HL-60 (cell line): ENCODE measurements at regions not wholly inside any gene's neighbourhood (a gene's known extent, or its start where the extent isn't known, plus 50 kb on each side); places are given as distances from the start of the nearest gene placed in this dataset.
A peak's percentile ranks its signal among the peaks of the same experiment; 100 is the strongest.

Experiments used
- DNase-seq, 2 experiments: peaks; one replicate each; pipeline ENCODE4 v3.0.0-alpha.2; 2010 to 2020; ENCODE audit warnings: low read depth in 1 of 2, low spot score in 1 of 2
- H3K27ac ChIP-seq: fragments of 250-450 bp; sonication (Bioruptor Pico); replicated peaks from 2 replicates; pipeline ENCODE4 v1.5.1; 2020; ENCODE audit warnings: mild to moderate bottlenecking, moderate library complexity
- H3K27me3 ChIP-seq: fragments of 250-450 bp; sonication (Bioruptor Pico); 2 replicates; pipeline ENCODE4 v1.5.1; 2021; ENCODE audit warnings: mild to moderate bottlenecking, moderate library complexity; ENCODE audit not compliant: insufficient read depth, poor library complexity, severe bottlenecking
- H3K4me3 ChIP-seq: replicated peaks from 2 replicates; pipeline ENCODE4 v1.5.1; 2011; ENCODE audit warnings: mild to moderate bottlenecking, control low read depth, low read length; ENCODE audit not compliant: insufficient read depth
- GABPA ChIP-seq: IDR thresholded peaks from 2 replicates; pipeline ENCODE4 v1.6.1; 2012; ENCODE audit warnings: low read depth
- POLR2AphosphoS5 ChIP-seq: IDR thresholded peaks from 2 replicates; pipeline ENCODE4 v1.6.1; 2012; ENCODE audit warnings: low read depth
- SPI1 ChIP-seq: IDR thresholded peaks from 2 replicates; pipeline ENCODE4 v1.6.1; 2012; ENCODE audit warnings: low read depth, mild to moderate bottlenecking, borderline replicate concordance
- TF ChIP-seq, protein P1 (sequence below): IDR thresholded peaks from 2 replicates; pipeline ENCODE4 v1.6.1; 2012; ENCODE audit warnings: low read depth; ENCODE audit not compliant: insufficient replicate concordance
- TF ChIP-seq, protein P2 (sequence below): IDR thresholded peaks from one replicate; pipeline ENCODE4 v1.5.1; 2011; ENCODE audit warnings: low read length, control low read depth, inconsistent platforms; ENCODE audit not compliant: insufficient read depth

DNA sequence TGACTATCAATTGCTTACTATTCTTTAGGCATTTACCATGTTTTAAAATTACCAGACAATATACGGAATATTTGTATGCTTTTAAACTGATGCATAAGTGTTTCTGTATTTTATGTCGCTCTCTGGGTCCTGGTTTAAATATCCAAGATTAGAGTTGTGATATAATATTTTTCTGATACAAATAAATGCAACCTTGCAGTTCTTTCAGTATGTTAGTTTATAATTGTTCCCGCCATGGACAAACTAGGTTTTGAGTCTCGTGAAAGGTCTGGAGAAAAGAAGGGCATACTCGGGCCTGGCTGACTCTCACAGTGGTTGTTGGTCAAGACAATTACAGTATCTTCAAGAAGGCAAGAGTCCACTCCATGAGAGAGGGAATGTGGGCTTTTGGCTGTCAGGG, 72.6 kb upstream of the AJAP1 start:
- H3K27ac ChIP-seq: no peak overlapping the region
- TF ChIP-seq, protein P1, sequence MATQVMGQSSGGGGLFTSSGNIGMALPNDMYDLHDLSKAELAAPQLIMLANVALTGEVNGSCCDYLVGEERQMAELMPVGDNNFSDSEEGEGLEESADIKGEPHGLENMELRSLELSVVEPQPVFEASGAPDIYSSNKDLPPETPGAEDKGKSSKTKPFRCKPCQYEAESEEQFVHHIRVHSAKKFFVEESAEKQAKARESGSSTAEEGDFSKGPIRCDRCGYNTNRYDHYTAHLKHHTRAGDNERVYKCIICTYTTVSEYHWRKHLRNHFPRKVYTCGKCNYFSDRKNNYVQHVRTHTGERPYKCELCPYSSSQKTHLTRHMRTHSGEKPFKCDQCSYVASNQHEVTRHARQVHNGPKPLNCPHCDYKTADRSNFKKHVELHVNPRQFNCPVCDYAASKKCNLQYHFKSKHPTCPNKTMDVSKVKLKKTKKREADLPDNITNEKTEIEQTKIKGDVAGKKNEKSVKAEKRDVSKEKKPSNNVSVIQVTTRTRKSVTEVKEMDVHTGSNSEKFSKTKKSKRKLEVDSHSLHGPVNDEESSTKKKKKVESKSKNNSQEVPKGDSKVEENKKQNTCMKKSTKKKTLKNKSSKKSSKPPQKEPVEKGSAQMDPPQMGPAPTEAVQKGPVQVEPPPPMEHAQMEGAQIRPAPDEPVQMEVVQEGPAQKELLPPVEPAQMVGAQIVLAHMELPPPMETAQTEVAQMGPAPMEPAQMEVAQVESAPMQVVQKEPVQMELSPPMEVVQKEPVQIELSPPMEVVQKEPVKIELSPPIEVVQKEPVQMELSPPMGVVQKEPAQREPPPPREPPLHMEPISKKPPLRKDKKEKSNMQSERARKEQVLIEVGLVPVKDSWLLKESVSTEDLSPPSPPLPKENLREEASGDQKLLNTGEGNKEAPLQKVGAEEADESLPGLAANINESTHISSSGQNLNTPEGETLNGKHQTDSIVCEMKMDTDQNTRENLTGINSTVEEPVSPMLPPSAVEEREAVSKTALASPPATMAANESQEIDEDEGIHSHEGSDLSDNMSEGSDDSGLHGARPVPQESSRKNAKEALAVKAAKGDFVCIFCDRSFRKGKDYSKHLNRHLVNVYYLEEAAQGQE: no peak
- no peak for TF ChIP-seq POLR2AphosphoS5
- TF ChIP-seq GABPA: no peak
- TF ChIP-seq, protein P2, sequence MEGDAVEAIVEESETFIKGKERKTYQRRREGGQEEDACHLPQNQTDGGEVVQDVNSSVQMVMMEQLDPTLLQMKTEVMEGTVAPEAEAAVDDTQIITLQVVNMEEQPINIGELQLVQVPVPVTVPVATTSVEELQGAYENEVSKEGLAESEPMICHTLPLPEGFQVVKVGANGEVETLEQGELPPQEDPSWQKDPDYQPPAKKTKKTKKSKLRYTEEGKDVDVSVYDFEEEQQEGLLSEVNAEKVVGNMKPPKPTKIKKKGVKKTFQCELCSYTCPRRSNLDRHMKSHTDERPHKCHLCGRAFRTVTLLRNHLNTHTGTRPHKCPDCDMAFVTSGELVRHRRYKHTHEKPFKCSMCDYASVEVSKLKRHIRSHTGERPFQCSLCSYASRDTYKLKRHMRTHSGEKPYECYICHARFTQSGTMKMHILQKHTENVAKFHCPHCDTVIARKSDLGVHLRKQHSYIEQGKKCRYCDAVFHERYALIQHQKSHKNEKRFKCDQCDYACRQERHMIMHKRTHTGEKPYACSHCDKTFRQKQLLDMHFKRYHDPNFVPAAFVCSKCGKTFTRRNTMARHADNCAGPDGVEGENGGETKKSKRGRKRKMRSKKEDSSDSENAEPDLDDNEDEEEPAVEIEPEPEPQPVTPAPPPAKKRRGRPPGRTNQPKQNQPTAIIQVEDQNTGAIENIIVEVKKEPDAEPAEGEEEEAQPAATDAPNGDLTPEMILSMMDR: no peak
- TF ChIP-seq SPI1: no peak
- no peaks in the 10 kb centered on the region for H3K27me3 ChIP-seq
- DNase-seq: no peak
- H3K4me3 ChIP-seq: no peak overlapping the region

DNA sequence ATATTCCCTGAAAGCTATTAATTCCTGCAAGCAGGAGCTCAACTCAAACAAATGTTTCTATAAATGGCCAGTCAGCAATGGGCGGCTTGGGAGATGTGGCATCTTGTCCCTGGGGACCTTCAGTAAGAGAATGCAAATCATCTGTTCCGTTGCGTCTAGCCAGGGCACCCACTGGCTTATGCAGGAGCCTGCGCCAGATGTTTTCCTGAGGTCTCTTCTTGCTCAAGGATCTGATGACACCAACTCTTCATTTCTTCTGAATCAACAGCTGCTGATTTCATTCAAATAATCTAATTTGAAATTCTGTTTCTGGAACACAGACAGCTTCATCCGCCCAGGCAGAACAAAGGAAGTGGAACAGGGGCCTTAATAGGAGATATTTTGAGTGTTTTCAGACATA, 70.0 kb upstream of the AJAP1 start:
- Histone ChIP-seq H3K27ac (no peak overlapping the region), H3K27me3 (no peaks in the 10 kb centered on the region), H3K4me3 (no peak overlapping the region)
- DNase-seq: no peak
- no peak for TF ChIP-seq SPI1
- TF ChIP-seq, protein P2: no peak
- no peak for TF ChIP-seq POLR2AphosphoS5
- TF ChIP-seq GABPA: no peak
- TF ChIP-seq, protein P1: no peak

DNA sequence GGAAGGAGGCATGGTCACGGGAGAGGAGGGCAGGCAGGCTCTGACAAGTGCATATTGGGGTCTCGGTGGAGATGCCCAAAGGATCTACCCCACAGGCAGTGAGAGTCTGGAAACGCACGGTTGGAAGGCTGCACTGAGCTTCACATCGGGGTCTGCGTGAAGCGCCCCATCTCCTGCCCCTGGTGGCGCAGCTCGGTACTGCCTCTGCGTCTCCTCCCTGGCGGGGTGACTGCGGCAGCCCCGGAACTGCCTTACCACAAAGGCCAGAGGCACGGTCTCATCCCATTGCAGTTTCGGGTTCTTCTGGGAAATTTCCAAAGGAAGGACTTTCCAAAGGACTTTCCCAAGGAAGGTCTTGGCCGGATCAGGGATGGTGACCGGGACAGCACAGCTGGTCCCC, 69.2 kb upstream of the AJAP1 start:
- TF ChIP-seq, protein P2: peak; percentile 64
- TF ChIP-seq POLR2AphosphoS5: no peak
- Histone ChIP-seq H3K27me3 (no peaks in the 10 kb centered on the region), H3K4me3 (no peak overlapping the region), H3K27ac (no peak overlapping the region)
- DNase-seq: peak in 1 of 2 experiments; percentile 24

DNA sequence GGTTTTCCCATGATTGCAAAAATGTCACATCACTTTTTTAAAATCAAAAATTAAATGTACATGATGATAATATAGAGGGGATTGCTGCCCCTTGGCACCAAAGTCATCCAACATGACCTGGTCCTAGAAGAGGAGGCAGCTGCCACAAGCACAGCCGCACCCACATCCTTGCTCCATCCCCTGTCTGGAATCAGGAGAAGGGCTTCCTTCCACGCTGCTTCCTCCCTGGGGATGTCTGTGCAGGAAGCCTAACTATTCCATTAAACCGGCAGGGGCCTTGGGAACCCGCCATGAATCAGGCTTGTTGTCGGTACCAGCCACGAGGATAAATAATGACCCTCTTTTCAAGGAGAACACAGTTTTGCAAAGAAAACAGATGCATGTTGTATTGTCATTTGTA, 68.7 kb upstream of the AJAP1 start:
- TF ChIP-seq GABPA: no peak
- no peak for TF ChIP-seq SPI1
- TF ChIP-seq POLR2AphosphoS5: no peak
- TF ChIP-seq, protein P2: no peak
- TF ChIP-seq, protein P1: no peak
- DNase-seq: no peak
- Histone ChIP-seq H3K27ac (no peak overlapping the region), H3K4me3 (no peak overlapping the region), H3K27me3 (no peaks in the 10 kb centered on the region)
